CD14-positive monocyte (primary cell): ENCODE measurements at regions not wholly inside any gene's neighbourhood (a gene's known extent, or its start where the extent isn't known, plus 50 kb on each side); places are given as distances from the start of the nearest gene placed in this dataset.

Source experiments
- DNase-seq, 3 donors: peaks; one replicate each; pipeline ENCODE4 v3.0.0-alpha.2; 2011 to 2022
- H2AFZ ChIP-seq: 2 replicates; pipeline ENCODE4 v1.6.0; 2012; ENCODE audit warnings: mild to moderate bottlenecking, low read depth, low read length, inconsistent platforms; ENCODE audit not compliant: insufficient read depth, poor library complexity, severe bottlenecking
- H3K27ac ChIP-seq, 2 donors: 1 replicate in 1 of 2; 2 replicates in 1 of 2; pipeline ENCODE4 v1.5.1; 2012 to 2013; ENCODE audit warnings: low read length in 2 of 2, control low read depth in 1 of 2, inconsistent platforms in 1 of 2, low read depth in 1 of 2, mild to moderate bottlenecking in 1 of 2
- H3K27me3 ChIP-seq, 2 donors: one replicate each; pipeline versions ENCODE4 v1.6.0 to v1.6.1; 2011 to 2013; ENCODE audit warnings: low read length in 2 of 2; ENCODE audit not compliant: control insufficient read depth in 2 of 2, insufficient read depth in 2 of 2
- H3K36me3 ChIP-seq, 2 donors: replicated peaks in 1 of 2; 1 replicate in 1 of 2; 2 replicates in 1 of 2; pipeline versions ENCODE4 v1.5.1 to v1.6.1; 2012 to 2013; ENCODE audit warnings: low read length in 2 of 2, control low read depth in 1 of 2, inconsistent platforms in 1 of 2, mild to moderate bottlenecking in 1 of 2; ENCODE audit not compliant: insufficient read depth in 2 of 2, control insufficient read depth in 1 of 2
- H3K4me1 ChIP-seq, 2 donors: 1 replicate in 1 of 2; 2 replicates in 1 of 2; pipeline versions ENCODE4 v1.5.1 to v1.6.1; 2012 to 2013; ENCODE audit warnings: low read length in 2 of 2, control low read depth in 1 of 2, inconsistent platforms in 1 of 2, mild to moderate bottlenecking in 1 of 2, moderate library complexity in 1 of 2; ENCODE audit not compliant: insufficient read depth in 2 of 2, control insufficient read depth in 1 of 2
- H3K4me2 ChIP-seq: replicated peaks from 2 replicates; pipeline ENCODE3; 2012; ENCODE audit warnings: low read length, moderate library complexity, mild to moderate bottlenecking; ENCODE audit not compliant: poor library complexity, severe bottlenecking; ENCODE audit errors: extremely low read depth
- H3K4me3 ChIP-seq, 3 experiments: fragments of 200-600 bp in 1 of 3; sonication (generic) in 1 of 3; replicated peaks in 1 of 3; 1 replicate in 2 of 3; 2 replicates in 1 of 3; pipeline ENCODE4 v1.5.1; 2011 to 2013; ENCODE audit warnings: low read length in 3 of 3, mild to moderate bottlenecking in 3 of 3, control low read depth in 2 of 3, low read depth in 2 of 3, inconsistent platforms in 1 of 3, moderate library complexity in 1 of 3
- H3K79me2 ChIP-seq: 2 replicates; pipeline ENCODE4 v1.6.0; 2012; ENCODE audit warnings: mild to moderate bottlenecking, control low read depth, inconsistent platforms, low read length, moderate library complexity; ENCODE audit not compliant: insufficient read depth
- H3K9ac ChIP-seq: 2 replicates; pipeline ENCODE4 v1.6.0; 2017; ENCODE audit warnings: low read length, mild to moderate bottlenecking; ENCODE audit not compliant: insufficient read depth, poor library complexity, severe bottlenecking
- H3K9me3 ChIP-seq, 2 donors: replicated peaks in 1 of 2; 1 replicate in 1 of 2; 2 replicates in 1 of 2; pipeline versions ENCODE4 v1.5.1 to v1.6.1; 2012 to 2013; ENCODE audit warnings: low read length in 2 of 2, control low read depth in 1 of 2; ENCODE audit not compliant: control insufficient read depth in 1 of 2, insufficient read depth in 1 of 2
- H4K20me1 ChIP-seq: 2 replicates; pipeline ENCODE4 v1.6.0; 2012; ENCODE audit warnings: mild to moderate bottlenecking, low read length, control low read depth, moderate library complexity; ENCODE audit not compliant: insufficient read depth
- H3K27ac Mint-ChIP-seq, 7 donors: one replicate each; pipeline ENCODE4 v1.8.0; 2020; ENCODE audit warnings: mild to moderate bottlenecking in 7 of 7, mixed read lengths in 7 of 7, moderate library complexity in 6 of 7, inconsistent platforms in 2 of 7
- H3K27me3 Mint-ChIP-seq, 3 donors: one replicate each; pipeline ENCODE4 v1.8.0; 2021 to 2022; ENCODE audit warnings: low read depth in 3 of 3, mild to moderate bottlenecking in 3 of 3, mixed read lengths in 3 of 3, moderate library complexity in 3 of 3, inconsistent platforms in 1 of 3
- H3K36me3 Mint-ChIP-seq, 2 donors: one replicate each; pipeline ENCODE4 v1.8.0; 2020; ENCODE audit warnings: mixed read lengths in 2 of 2, inconsistent platforms in 1 of 2, mild to moderate bottlenecking in 1 of 2
- H3K4me1 Mint-ChIP-seq: one replicate; pipeline ENCODE4 v1.8.0; 2020; ENCODE audit warnings: mild to moderate bottlenecking, mixed read lengths
- H3K4me3 Mint-ChIP-seq, 2 donors: one replicate each; pipeline ENCODE4 v1.8.0; 2020; ENCODE audit warnings: mild to moderate bottlenecking in 2 of 2, mixed read lengths in 2 of 2, moderate library complexity in 1 of 2
- H3K9me3 Mint-ChIP-seq, 7 donors: one replicate each; pipeline ENCODE4 v1.8.0; 2020 to 2022; ENCODE audit warnings: mixed read lengths in 7 of 7, mild to moderate bottlenecking in 6 of 7, moderate library complexity in 6 of 7, inconsistent platforms in 2 of 7
- WGBS: methylation state at CpG from one replicate; pipeline ENCODE4 v1.1.5; 2013; ENCODE audit warnings: missing lambda C conversion rate; ENCODE audit not compliant: insufficient coverage; 5-methylcytosine and 5-hydroxymethylcytosine counted together
- intact Hi-C, 2 donors: fragments of 100-400 bp; cut with micrococcal nuclease; formaldehyde crosslinking; loops; one replicate each; pipeline versions ENCODE4 v1.15.0 to v1.15.1; 2023
- TF ChIP-seq, protein P1 (sequence below): fragments of 200-600 bp; IDR thresholded peaks from one replicate; pipeline ENCODE4 v1.8.0; 2022; ENCODE audit warnings: antibody characterized with exemption, mild to moderate bottlenecking

DNA sequence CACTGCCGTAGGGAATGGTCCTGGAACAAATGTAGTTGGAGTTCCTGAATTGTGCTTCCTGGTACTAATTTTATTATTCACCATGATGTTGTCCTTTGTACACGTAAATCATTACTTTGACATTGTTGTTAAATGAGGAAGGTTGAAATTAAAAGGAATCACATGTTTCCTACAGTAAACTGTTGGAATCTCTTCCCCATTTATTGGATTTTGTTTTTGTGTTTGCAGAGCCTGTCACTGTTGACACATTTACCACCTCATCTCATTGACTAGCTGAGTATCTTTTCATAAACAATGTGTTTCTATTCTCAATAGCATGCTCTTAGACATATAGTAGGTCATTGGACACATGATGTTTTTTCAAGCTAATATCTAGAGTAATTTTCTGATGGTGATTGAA is 1012.5 kb downstream of the NR2F1-AS1 start:
- H3K27ac ChIP-seq: no peak overlapping the region
- H3K79me2 ChIP-seq: no peaks in the 10 kb centered on the region
- no peak overlapping the region for H2AFZ ChIP-seq
- Mint-ChIP-seq H3K9me3 (peaks cover 0 to 3% (median 0%) of the 10 kb centered on the region in 7 donors), H3K4me1 (no peaks in the 10 kb centered on the region), H3K4me3 (no peak overlapping the region), H3K36me3 (no peaks in the 10 kb centered on the region), H3K27me3 (peaks cover 0 to 2% (median 0%) of the 10 kb centered on the region in 3 donors), H3K27ac (no peak overlapping the region)
- no peaks in the 10 kb centered on the region for H3K9me3 ChIP-seq
- H3K4me1 ChIP-seq: no peaks in the 10 kb centered on the region
- H3K9ac ChIP-seq: no peak overlapping the region
- H3K27me3 ChIP-seq: no peaks in the 10 kb centered on the region
- TF ChIP-seq, protein P1, sequence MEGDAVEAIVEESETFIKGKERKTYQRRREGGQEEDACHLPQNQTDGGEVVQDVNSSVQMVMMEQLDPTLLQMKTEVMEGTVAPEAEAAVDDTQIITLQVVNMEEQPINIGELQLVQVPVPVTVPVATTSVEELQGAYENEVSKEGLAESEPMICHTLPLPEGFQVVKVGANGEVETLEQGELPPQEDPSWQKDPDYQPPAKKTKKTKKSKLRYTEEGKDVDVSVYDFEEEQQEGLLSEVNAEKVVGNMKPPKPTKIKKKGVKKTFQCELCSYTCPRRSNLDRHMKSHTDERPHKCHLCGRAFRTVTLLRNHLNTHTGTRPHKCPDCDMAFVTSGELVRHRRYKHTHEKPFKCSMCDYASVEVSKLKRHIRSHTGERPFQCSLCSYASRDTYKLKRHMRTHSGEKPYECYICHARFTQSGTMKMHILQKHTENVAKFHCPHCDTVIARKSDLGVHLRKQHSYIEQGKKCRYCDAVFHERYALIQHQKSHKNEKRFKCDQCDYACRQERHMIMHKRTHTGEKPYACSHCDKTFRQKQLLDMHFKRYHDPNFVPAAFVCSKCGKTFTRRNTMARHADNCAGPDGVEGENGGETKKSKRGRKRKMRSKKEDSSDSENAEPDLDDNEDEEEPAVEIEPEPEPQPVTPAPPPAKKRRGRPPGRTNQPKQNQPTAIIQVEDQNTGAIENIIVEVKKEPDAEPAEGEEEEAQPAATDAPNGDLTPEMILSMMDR: no peak
- intact Hi-C loops: no loop called here
- no peak overlapping the region for H3K4me2 ChIP-seq
- no peak for DNase-seq
- H3K4me3 ChIP-seq: no peak overlapping the region
- WGBS: no CpG with 5 or more reads among the region's 2 CpGs
- no peaks in the 10 kb centered on the region for H3K36me3 ChIP-seq
- H4K20me1 ChIP-seq: no peaks in the 10 kb centered on the region

DNA sequence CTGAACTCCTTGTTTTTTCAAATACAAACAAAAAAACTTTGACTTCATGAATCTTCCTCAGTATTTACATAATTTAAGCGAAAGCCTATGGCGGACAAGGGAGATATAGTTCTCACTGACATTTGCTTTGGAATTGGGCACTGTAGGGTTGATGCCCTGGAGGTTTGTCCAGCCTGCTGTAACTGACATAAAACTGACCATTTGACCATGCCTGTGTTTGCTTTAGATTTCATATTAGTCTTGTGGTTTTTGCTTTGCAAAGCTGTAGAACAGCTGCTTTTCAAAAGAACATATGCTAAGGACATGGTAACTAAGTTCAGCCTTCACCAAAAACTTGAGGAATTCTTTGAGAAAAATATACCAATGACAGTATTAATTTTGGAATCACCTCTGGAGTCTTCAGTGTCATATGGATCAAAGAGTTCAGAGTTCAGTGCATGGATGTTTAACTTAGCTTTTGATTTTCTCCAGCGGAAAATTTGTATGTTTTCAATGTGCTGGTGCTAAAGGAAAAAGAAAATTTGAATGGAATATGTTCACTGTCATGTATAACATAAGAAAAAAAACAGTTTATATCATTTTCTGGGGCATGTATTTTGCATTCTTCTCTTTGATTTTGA is 1013.1 kb downstream of the NR2F1-AS1 start:
- no peak overlapping the region for H3K9ac ChIP-seq
- H4K20me1 ChIP-seq: no peaks in the 10 kb centered on the region
- no peak overlapping the region for H3K4me3 Mint-ChIP-seq
- H3K79me2 ChIP-seq: no peaks in the 10 kb centered on the region
- no peaks in the 10 kb centered on the region for H3K36me3 Mint-ChIP-seq
- H3K27me3 Mint-ChIP-seq: peaks cover 0 to 2% (median 0%) of the 10 kb centered on the region in 3 donors
- H3K27me3 ChIP-seq: no peaks in the 10 kb centered on the region
- WGBS: no CpG with 5 or more reads among the region's 3 CpGs
- TF ChIP-seq, protein P1: no peak
- no peaks in the 10 kb centered on the region for H3K4me1 Mint-ChIP-seq
- peaks cover 0 to 3% (median 0%) of the 10 kb centered on the region in 7 donors for H3K9me3 Mint-ChIP-seq
- DNase-seq: no peak
- no peak overlapping the region for H3K4me3 ChIP-seq
- no peak overlapping the region for H3K27ac ChIP-seq
- H3K36me3 ChIP-seq: no peaks in the 10 kb centered on the region
- no peak overlapping the region for H3K27ac Mint-ChIP-seq
- intact Hi-C loops: no loop called here
- no peak overlapping the region for H3K4me2 ChIP-seq
- H3K9me3 ChIP-seq: no peaks in the 10 kb centered on the region
- H3K4me1 ChIP-seq: no peaks in the 10 kb centered on the region
- H2AFZ ChIP-seq: no peak overlapping the region
